Neural cell (in vitro differentiated cells): ENCODE measurements at regions not wholly inside any gene's neighbourhood (a gene's known extent, or its start where the extent isn't known, plus 50 kb on each side); places are given as distances from the start of the nearest gene placed in this dataset.
A peak's percentile ranks its signal among the peaks of the same experiment; 100 is the strongest.
"Not testable (repeated sequence)": the region's sequence is repeated elsewhere in the genome, so short reads cannot be mapped to it uniquely, and the experiment has no call there.

ENCODE experiments used
- H2AFZ ChIP-seq: fragments of 200-600, 300-800 bp; sonication (generic), shearing (Covaris generic); 2 replicates; pipeline ENCODE4 v1.6.0; 2014; ENCODE audit warnings: low read depth, mild to moderate bottlenecking, antibody characterized with exemption, low read length, moderate library complexity
- H3F3A ChIP-seq: fragments of 200-600 bp; shearing (Covaris generic); 2 replicates; pipeline ENCODE4 v1.6.1; 2016; ENCODE audit warnings: mild to moderate bottlenecking, moderate library complexity, mixed read lengths, antibody characterized with exemption, low read length; ENCODE audit not compliant: insufficient read depth, poor library complexity, severe bottlenecking
- H3K27ac ChIP-seq: fragments of 200-600, 300-800 bp; sonication (generic), shearing (Covaris generic); 2 replicates; pipeline ENCODE4 v1.5.1; 2014; ENCODE audit warnings: mild to moderate bottlenecking, low read length, moderate library complexity
- H3K27me3 ChIP-seq: fragments of 300-800, 200-600 bp; sonication (generic), shearing (Covaris generic); 2 replicates; pipeline ENCODE4 v1.6.0; 2014; ENCODE audit warnings: mild to moderate bottlenecking, low read depth, low read length, moderate library complexity; ENCODE audit not compliant: insufficient read depth
- H3K36me3 ChIP-seq: fragments of 300-800, 200-600 bp; sonication (generic), shearing (Covaris generic); 2 replicates; pipeline ENCODE4 v1.5.1; 2014; ENCODE audit warnings: mild to moderate bottlenecking, antibody characterized with exemption, low read length, moderate library complexity; ENCODE audit not compliant: insufficient read depth
- H3K4me2 ChIP-seq: fragments of 300-800, 200-600 bp; sonication (generic), shearing (Covaris generic); 2 replicates; pipeline ENCODE4 v1.6.0; 2014; ENCODE audit warnings: mild to moderate bottlenecking, low read length
- H3K4me3 ChIP-seq: fragments of 300-800, 200-600 bp; sonication (generic), shearing (Covaris generic); 2 replicates; pipeline ENCODE4 v1.5.1; 2014; ENCODE audit warnings: mild to moderate bottlenecking, low read length, moderate library complexity
- H3K79me2 ChIP-seq: fragments of 200-600 bp; shearing (Covaris generic); replicated peaks from 2 replicates; pipeline ENCODE4 v1.6.0; 2014; ENCODE audit warnings: mild to moderate bottlenecking, low read length, moderate library complexity; ENCODE audit not compliant: insufficient read depth
- H3K9ac ChIP-seq: fragments of 300-800, 200-600 bp; sonication (generic), shearing (Covaris generic); 2 replicates; pipeline ENCODE4 v1.6.1; 2016; ENCODE audit warnings: mild to moderate bottlenecking, low read length, mixed read lengths
- H3K9me2 ChIP-seq: fragments of 200-600 bp; shearing (Covaris generic); 2 replicates; pipeline ENCODE4 v1.6.1; 2016; ENCODE audit warnings: mild to moderate bottlenecking, low read length, mixed read lengths; ENCODE audit not compliant: insufficient read depth
- H3K9me3 ChIP-seq: fragments of 200-600, 300-800 bp; sonication (generic), shearing (Covaris generic); 2 replicates; pipeline ENCODE4 v1.6.1; 2016; ENCODE audit warnings: mild to moderate bottlenecking, mixed run types, low read length, moderate library complexity, mixed read lengths
- H4K20me1 ChIP-seq: fragments of 200-600 bp; shearing (Covaris generic); 2 replicates; pipeline ENCODE4 v1.6.1; 2016; ENCODE audit warnings: mild to moderate bottlenecking, mixed run types; ENCODE audit not compliant: insufficient read depth
- EP300 ChIP-seq: fragments of 450-650 bp; conservative IDR thresholded peaks from 2 replicates; pipeline ENCODE4 v1.6.1; 2014; ENCODE audit warnings: antibody characterized with exemption, mild to moderate bottlenecking, moderate library complexity; ENCODE audit not compliant: poor library complexity, severe bottlenecking
- EZH2 ChIP-seq: fragments of 200-600, 300-800 bp; shearing (Covaris generic), sonication (generic); IDR thresholded peaks from 2 replicates; pipeline ENCODE4 v1.6.1; 2014; ENCODE audit warnings: antibody characterized with exemption, low read length, borderline replicate concordance, mild to moderate bottlenecking; ENCODE audit not compliant: insufficient read depth, poor library complexity, severe bottlenecking
- MXI1 ChIP-seq: fragments of 450-650 bp; conservative IDR thresholded peaks from 2 replicates; pipeline ENCODE4 v1.6.1; 2014; ENCODE audit warnings: antibody characterized with exemption, mild to moderate bottlenecking; ENCODE audit not compliant: poor library complexity, severe bottlenecking
- POLR2AphosphoS5 ChIP-seq: IDR thresholded peaks from 2 replicates; pipeline ENCODE4 v1.6.1; 2012
- RAD21 ChIP-seq: fragments of 450-650 bp; conservative IDR thresholded peaks from 2 replicates; pipeline ENCODE4 v1.6.1; 2014; ENCODE audit warnings: antibody characterized with exemption, mild to moderate bottlenecking, moderate library complexity
- SMC3 ChIP-seq: fragments of 450-650 bp; conservative IDR thresholded peaks from 2 replicates; pipeline ENCODE4 v1.6.1; 2014; ENCODE audit warnings: antibody characterized with exemption, mild to moderate bottlenecking, moderate library complexity; ENCODE audit not compliant: poor library complexity
- TAF1 ChIP-seq: IDR thresholded peaks from 2 replicates; pipeline ENCODE4 v1.6.1; 2012; ENCODE audit warnings: low read depth
- TF ChIP-seq, protein P1 (sequence below): IDR thresholded peaks from 2 replicates; pipeline ENCODE4 v1.6.1; 2012; ENCODE audit warnings: borderline replicate concordance
- TF ChIP-seq, protein P2 (sequence below): fragments of 450-650 bp; IDR thresholded peaks from 2 replicates; pipeline ENCODE4 v1.5.1; 2014; ENCODE audit warnings: antibody characterized with exemption, mild to moderate bottlenecking, moderate library complexity; ENCODE audit not compliant: poor library complexity, severe bottlenecking

DNA sequence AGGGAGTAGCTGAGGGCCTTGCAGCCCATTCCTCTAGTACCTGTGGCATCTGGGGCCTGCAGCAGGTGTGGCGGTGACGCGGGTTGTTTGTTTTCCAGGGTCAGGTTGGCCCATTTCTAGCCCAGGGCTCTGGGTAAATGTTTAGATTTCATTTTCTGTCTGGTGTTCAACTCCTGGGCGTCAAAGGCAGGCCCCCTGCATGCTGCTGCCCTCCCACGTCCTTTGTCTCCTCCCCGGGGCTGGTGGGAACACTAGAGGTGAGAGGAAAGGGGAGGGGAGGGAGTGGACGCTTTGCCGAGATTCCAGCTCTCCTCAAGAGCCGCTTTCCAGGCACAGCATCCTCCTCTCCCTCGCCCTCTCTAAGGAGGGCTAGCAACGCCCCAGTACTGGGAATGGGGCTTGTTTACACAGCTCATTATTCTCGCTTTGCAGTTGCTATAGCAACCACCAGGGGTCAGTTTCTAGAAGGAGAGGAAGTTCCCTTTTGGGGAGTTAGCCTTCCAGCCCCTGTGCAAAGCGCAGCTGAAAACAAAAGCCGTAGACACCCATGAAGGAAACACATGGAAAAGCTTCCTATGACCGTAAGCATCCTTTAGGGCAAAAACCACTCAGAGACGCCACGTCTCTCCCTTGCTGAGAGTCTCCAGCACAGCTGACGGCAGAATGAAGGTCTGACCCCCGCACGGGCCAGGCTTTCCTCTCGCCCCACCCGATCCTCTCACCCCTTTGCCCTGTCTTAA, 170.6 kb downstream of the LY86 start:
- H2AFZ ChIP-seq = no peak overlapping the region
- no peak overlapping the region for H3K4me3 ChIP-seq
- H4K20me1 ChIP-seq = no peaks in the 10 kb centered on the region
- H3K36me3 ChIP-seq = no peaks in the 10 kb centered on the region
- TF ChIP-seq SMC3 = peak; percentile 34
- TF ChIP-seq, protein P1, sequence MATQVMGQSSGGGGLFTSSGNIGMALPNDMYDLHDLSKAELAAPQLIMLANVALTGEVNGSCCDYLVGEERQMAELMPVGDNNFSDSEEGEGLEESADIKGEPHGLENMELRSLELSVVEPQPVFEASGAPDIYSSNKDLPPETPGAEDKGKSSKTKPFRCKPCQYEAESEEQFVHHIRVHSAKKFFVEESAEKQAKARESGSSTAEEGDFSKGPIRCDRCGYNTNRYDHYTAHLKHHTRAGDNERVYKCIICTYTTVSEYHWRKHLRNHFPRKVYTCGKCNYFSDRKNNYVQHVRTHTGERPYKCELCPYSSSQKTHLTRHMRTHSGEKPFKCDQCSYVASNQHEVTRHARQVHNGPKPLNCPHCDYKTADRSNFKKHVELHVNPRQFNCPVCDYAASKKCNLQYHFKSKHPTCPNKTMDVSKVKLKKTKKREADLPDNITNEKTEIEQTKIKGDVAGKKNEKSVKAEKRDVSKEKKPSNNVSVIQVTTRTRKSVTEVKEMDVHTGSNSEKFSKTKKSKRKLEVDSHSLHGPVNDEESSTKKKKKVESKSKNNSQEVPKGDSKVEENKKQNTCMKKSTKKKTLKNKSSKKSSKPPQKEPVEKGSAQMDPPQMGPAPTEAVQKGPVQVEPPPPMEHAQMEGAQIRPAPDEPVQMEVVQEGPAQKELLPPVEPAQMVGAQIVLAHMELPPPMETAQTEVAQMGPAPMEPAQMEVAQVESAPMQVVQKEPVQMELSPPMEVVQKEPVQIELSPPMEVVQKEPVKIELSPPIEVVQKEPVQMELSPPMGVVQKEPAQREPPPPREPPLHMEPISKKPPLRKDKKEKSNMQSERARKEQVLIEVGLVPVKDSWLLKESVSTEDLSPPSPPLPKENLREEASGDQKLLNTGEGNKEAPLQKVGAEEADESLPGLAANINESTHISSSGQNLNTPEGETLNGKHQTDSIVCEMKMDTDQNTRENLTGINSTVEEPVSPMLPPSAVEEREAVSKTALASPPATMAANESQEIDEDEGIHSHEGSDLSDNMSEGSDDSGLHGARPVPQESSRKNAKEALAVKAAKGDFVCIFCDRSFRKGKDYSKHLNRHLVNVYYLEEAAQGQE = no peak
- no peaks in the 10 kb centered on the region for H3K27me3 ChIP-seq
- H3K9me2 ChIP-seq = no peaks in the 10 kb centered on the region
- H3K9me3 ChIP-seq = no peaks in the 10 kb centered on the region
- H3F3A ChIP-seq = no peaks in the 10 kb centered on the region
- H3K4me2 ChIP-seq = no peak overlapping the region
- H3K79me2 ChIP-seq = no peaks in the 10 kb centered on the region
- no peak overlapping the region for H3K9ac ChIP-seq
- H3K27ac ChIP-seq = no peak overlapping the region

DNA sequence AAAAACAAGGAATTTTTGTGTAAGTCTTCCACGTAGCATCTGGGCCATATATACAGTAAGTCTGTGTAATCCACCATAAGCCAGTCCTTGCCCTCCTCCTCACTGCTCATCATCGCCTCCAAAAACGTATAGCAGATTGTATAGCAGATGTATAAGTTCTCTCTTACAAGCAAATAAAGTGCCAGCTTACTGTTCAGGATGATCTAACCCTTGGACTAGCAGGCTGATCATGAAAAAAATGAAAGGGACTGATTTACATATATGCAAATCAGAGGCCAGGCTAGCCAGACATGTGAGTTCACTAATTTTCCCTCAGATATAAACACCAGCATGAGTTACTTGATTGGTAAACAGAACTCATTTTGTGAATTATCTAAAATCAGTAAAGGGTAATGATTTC, 171.5 kb downstream of the LY86 start:
- Histone ChIP-seq H3K79me2 (no peaks in the 10 kb centered on the region), H3K9ac (no peak overlapping the region), H3K27ac (no peak overlapping the region), H3K9me3 (no peaks in the 10 kb centered on the region), H4K20me1 (no peaks in the 10 kb centered on the region), H3K27me3 (no peaks in the 10 kb centered on the region), H3K4me2 (no peak overlapping the region), H3F3A (no peaks in the 10 kb centered on the region), H3K36me3 (no peaks in the 10 kb centered on the region), H3K4me3 (no peak overlapping the region), H3K9me2 (no peaks in the 10 kb centered on the region), H2AFZ (no peak overlapping the region)
- no peak for TF ChIP-seq POLR2AphosphoS5
- TF ChIP-seq RAD21 = no peak
- TF ChIP-seq, protein P2, sequence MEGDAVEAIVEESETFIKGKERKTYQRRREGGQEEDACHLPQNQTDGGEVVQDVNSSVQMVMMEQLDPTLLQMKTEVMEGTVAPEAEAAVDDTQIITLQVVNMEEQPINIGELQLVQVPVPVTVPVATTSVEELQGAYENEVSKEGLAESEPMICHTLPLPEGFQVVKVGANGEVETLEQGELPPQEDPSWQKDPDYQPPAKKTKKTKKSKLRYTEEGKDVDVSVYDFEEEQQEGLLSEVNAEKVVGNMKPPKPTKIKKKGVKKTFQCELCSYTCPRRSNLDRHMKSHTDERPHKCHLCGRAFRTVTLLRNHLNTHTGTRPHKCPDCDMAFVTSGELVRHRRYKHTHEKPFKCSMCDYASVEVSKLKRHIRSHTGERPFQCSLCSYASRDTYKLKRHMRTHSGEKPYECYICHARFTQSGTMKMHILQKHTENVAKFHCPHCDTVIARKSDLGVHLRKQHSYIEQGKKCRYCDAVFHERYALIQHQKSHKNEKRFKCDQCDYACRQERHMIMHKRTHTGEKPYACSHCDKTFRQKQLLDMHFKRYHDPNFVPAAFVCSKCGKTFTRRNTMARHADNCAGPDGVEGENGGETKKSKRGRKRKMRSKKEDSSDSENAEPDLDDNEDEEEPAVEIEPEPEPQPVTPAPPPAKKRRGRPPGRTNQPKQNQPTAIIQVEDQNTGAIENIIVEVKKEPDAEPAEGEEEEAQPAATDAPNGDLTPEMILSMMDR = no peak
- TF ChIP-seq EP300 = no peak
- TF ChIP-seq EZH2 = no peak
- TF ChIP-seq, protein P1 = no peak
- TF ChIP-seq TAF1 = no peak
- TF ChIP-seq MXI1 = no peak
- TF ChIP-seq SMC3 = no peak

DNA sequence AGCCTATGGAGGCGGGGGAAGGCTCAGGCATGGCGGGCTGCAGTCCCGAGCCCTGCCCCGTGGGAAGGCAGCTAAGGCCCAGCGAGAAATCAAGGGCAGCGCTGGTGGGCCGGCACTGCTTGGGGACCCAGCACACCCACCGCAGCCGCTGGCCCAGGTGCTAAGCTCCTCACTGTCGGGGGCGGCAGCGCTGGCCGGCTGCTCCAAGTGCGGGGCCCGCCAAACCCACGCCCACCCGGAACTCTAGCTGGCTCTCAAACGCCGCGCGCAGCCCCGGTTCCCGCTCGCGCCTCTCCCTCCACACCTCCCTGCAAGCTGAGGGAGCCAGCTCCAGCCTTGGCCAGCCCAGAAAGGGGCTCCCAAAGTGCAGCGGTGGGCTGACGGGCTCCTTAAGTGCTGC, 174.0 kb downstream of the LY86 start:
- not testable (repeated sequence) for H3K9me3 ChIP-seq, H3K79me2 ChIP-seq, H3K27ac ChIP-seq, H3K4me2 ChIP-seq, H4K20me1 ChIP-seq, H3K9me2 ChIP-seq, H3F3A ChIP-seq, H3K27me3 ChIP-seq, H3K9ac ChIP-seq, H3K4me3 ChIP-seq, H3K36me3 ChIP-seq, H2AFZ ChIP-seq
